GM18907 (cell line): ENCODE measurements at regions not wholly inside any gene's neighbourhood (a gene's known extent, or its start where the extent isn't known, plus 50 kb on each side); places are given as distances from the start of the nearest gene placed in this dataset.
A peak's percentile ranks its signal among the peaks of the same experiment; 100 is the strongest.
"Not testable (repeated sequence)": the region's sequence is repeated elsewhere in the genome, so short reads cannot be mapped to it uniquely, and the experiment has no call there.

Source experiments
- ATAC-seq: cut with Tn5 transposase; IDR thresholded peaks from one replicate; pipeline ENCODE4 v1.9.1; 2021; ENCODE audit warnings: mild to moderate bottlenecking, moderate library complexity; ENCODE audit not compliant: unreplicated experiment

DNA sequence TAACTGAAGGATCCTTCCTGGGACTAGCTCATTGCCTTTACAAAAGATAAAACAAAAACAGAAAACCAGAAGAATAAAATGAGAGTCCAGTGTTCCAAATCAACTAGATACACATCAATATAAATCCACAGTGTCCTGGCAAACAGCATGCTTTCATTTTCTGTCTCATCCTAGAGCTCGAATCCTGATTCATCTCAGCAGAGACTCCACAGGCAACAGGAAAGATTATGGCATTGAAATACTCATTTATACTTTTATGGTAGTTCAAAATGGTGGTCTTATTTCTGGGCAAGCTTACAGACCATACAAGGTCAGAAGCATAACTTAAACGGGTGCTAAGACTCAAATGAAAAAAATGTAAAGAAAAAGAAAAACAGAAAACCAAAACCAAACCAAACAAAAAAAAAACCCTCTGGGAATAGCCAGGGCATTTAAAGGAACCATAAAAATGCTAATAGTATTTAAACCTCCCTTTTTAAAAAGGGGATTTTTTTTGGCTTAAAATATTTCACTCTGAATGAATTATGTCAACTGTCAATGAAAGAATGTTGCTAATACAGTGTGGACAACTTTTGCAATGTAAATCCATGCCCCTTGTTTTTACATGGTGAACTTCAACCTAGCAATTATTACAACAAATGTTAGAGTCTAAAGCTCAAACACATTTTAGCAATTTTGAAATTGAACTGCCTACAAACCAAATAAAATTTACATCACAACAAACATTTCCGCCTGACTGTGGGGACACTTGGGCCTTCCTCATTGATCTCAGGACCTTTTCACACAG is 57.9 kb downstream of the GPR101 start:
- ATAC-seq: no peak

- no peak for ATAC-seq
Observed at GRCh38 chrX:136967966-136968365, 65.8 kb downstream of the GPR101 start.

DNA sequence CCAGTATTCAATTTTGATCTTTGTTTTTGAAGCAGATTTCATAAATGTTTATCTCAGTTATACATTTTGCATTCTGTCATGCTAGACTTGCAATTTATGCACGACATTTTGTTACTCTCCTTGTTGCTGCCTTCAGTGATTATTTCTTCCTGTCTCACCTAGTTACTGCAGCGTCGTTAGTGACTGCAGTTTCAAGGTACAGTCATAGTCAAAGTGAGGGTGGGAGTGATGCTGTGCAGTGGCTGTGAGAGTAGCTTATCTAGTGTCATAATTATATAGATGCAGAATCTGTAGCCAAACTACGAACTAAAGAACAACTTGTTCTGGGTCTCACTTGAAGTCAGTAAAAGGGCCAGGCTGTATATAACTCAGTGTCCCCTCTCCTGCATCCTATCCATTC is 69.8 kb downstream of the GPR101 start:
- ATAC-seq: no peak

GRCh38 chrX:136961594-136962135 is 72.1 kb downstream of the GPR101 start:
- ATAC-seq: no peak

DNA sequence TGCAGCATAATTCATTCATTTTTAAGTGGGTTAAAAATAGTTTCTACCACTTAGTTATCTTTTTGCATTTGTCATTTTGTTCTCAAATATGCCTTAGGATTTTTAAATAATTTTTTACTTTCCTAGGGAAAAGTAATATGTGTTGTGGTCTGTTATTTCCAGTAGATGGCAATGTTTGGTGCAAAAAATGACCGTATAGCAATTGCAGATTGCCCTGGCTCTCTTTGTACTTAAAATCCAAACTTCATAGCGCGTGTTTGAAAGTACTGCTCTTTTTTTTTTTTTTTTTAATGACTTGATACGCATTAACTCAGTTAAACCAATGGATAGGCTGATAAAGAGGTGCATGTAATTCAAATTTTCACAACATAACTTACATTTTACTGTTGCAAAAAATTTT is 74.4 kb upstream of the RBMX start:
- ATAC-seq: no peak

GRCh38 chrX:136953867-136954787 is 73.6 kb upstream of the RBMX start:
- ATAC-seq: peak; percentile 97

- ATAC-seq: no peak
Observed at GRCh38 chrX:136950211-136950610, 69.7 kb upstream of the RBMX start.

DNA sequence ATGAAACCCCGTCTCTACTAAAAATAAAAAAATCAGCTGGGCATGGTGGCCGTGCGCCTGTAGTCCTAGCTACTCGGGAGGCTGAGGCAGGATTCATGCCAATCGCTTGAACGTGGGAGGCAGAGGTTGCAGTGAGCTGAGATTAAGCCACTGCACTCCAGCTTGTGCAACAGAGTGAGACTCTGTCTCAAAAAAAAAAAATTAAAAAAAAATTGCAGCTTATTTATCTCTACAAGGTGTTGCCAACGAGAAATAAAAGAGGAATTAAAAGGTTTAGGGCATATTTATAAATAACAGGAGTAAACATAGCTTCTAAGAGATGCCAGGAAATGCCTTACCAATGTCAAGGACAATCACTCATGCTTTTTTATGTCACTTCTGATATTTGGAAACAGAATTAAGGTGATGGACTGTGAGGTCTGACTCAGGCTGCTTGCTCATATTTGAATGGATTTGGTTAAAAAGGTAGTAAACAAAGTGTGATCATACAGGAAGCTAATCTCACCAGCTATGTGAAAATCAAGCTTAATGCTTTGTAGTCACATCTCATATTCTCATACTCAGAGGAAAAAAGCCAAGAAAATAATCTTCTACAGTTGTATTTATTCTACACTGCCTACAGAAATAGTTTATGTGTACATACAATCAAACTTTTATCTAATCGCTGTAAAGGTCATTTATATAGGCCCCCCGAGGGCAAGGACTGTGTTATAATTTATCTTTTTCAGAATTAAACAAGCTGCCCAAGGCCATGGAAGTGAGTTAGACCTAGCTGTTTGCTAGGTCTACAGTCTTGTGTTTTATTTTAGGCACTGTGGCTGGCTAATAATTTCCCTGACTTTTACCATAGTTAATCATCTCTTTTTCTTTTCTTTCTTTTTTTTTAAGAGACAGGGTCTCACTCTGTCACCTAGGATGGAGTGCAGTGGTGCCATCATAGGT is 61.1 kb upstream of the RBMX start:
- ATAC-seq: no peak

DNA sequence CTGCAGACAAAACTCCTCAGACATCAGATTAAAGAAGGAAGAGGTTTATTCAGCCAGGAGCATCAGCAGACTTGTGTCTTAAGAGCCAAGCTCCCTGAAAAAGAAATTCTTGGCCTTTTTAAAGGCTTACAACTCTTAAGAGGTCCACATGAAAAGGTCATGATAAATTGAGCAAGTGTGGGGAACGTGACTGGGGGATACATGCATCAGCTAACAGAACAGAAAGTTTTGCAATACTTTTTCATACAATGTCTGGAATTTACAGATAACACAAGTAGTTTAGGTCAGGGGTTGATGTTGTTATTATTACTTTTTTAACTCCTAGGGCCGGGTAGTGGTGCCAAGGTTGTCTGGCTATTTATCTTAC is 55.6 kb upstream of the RBMX start:
- ATAC-seq: no peak

GRCh38 chrX:136935533-136936182 is 55.1 kb upstream of the RBMX start:
- not testable (repeated sequence) for ATAC-seq

GRCh38 chrX:136934652-136935051 is 54.1 kb upstream of the RBMX start:
- not testable (repeated sequence) for ATAC-seq

DNA sequence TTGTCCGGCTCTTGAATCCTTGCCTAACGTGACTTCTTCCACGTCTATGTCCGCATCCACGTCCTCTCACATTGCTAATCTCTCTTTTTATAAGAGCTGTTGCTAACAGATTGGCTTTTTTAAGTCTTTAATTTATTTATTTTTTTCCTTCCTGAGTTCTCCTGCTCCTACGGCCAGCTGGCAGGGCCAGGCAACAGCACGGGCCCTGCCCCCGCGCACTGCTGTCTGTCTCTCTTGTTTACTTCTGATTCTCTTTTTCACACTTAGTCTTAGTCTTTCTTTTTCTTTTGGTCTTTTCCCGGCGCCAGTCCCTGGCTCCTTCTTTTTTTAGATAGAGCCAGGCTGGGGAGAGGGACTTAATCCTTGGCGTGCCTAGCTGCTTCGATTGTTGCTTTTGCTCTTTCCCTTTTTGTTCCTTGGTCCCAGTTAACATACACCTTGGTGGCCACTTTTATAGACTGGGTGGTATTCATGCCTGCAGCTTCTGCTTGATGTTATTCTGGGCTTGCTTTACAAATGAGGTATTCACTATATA is 53.2 kb upstream of the RBMX start:
- ATAC-seq: no peak

DNA sequence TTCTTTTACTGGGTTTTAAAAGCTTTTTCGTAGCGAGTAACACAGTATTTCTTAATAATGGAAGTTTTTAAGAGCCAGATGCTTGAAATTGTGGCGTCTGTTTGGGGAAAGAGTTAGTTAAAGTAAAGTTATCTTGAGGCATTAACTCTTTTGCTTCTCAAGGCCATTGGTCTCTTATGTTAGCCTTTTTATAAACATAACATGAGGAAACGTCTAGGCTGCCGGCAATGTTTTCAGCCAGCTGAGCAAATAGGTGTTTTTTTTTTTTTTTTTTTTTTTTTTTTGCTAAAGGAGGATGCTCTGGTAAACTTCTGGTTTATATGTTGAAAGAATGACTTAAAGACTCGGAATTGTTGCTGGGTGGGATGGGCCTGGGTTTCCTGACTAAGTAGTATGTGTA is 51.1 kb upstream of the RBMX start:
- no peak for ATAC-seq
